GM12878 (cell line): ENCODE measurements at regions not wholly inside any gene's neighbourhood (a gene's known extent, or its start where the extent isn't known, plus 50 kb on each side); places are given as distances from the start of the nearest gene placed in this dataset.
"Not testable (repeated sequence)": the region's sequence is repeated elsewhere in the genome, so short reads cannot be mapped to it uniquely, and the experiment has no call there.

ENCODE experiments used
- ATAC-seq: fragments of 200-7000 bp; cut with Tn5 transposase; 3 replicates; pipeline ENCODE4 v1.9.1; 2020; ENCODE audit warnings: mild to moderate bottlenecking, moderate library complexity
- BruUV-seq: library from RNA; stranded (reverse); fragments of 400-500 nt; replicated peaks from 2 replicates; lab custom pipeline; 2021; lab: Mats Ljungman, UMichigan
- CTCF ChIA-PET: fragments of 300-600 bp; sonication (Branson Sonifier 250); formaldehyde crosslinking; extraction: SDS; loops from one replicate; lab custom pipeline; 2021; ENCODE audit warnings: inconsistent platforms; lab: Yijun Ruan, JAX
- POLR2A ChIA-PET: fragments of 350-600 bp; formaldehyde crosslinking; extraction: SDS; loops from one replicate; lab custom pipeline; 2021; ENCODE audit warnings: inconsistent platforms; lab: Charles Lee
- RAD21 ChIA-PET: fragments of 300-600 bp; sonication (Branson Sonifier 250); formaldehyde crosslinking; loops from one replicate; lab custom pipeline; 2023; ENCODE audit warnings: antibody characterized with exemption; ENCODE audit not compliant: unreplicated experiment; lab: Charles Lee
- SMC1A ChIA-PET: fragments of 300-600 bp; sonication (Branson Sonifier 250); formaldehyde crosslinking; loops from one replicate; lab custom pipeline; 2023; ENCODE audit not compliant: unreplicated experiment, uncharacterized antibody; lab: Charles Lee
- DNase-seq: peaks from one replicate; pipeline ENCODE4 v3.0.0-alpha.2; 2011; ENCODE audit warnings: low read depth, low spot score
- FAIRE-seq: peaks from 3 replicates; lab custom pipeline; 2011; peaks lifted over from hg19 to GRCh38; lab: Jason Lieb, UNC
- H2AFZ ChIP-seq: 2 replicates; pipeline ENCODE4 v1.6.0; 2011; ENCODE audit warnings: low read depth, low read length, control low read depth; ENCODE audit not compliant: control insufficient read depth
- H3K27ac ChIP-seq: 2 replicates; pipeline ENCODE4 v1.5.1; 2011; ENCODE audit warnings: control low read depth; ENCODE audit not compliant: control insufficient read depth, insufficient read depth
- H3K27me3 ChIP-seq, 2 experiments: replicated peaks in 1 of 2; 2 replicates each; pipeline versions ENCODE4 v1.6.0 to v1.6.1; 2011; ENCODE audit warnings: low read length in 1 of 2; ENCODE audit not compliant: control insufficient read depth in 2 of 2, insufficient read depth in 2 of 2
- H3K36me3 ChIP-seq, 2 experiments: 2 replicates each; pipeline ENCODE4 v1.5.1; 2011; ENCODE audit warnings: low read length in 1 of 2; ENCODE audit not compliant: control insufficient read depth in 2 of 2, insufficient read depth in 2 of 2
- H3K4me1 ChIP-seq: 2 replicates; pipeline ENCODE4 v1.6.1; 2011; ENCODE audit warnings: mild to moderate bottlenecking, low read length, moderate library complexity, mixed read lengths; ENCODE audit not compliant: control insufficient read depth, insufficient read depth
- H3K4me2 ChIP-seq: 2 replicates; pipeline ENCODE4 v1.6.0; 2011; ENCODE audit warnings: control low read depth; ENCODE audit not compliant: control insufficient read depth, insufficient read depth
- H3K4me3 ChIP-seq: fragments of 200-600 bp; sonication (generic); 2 replicates; pipeline ENCODE4 v1.5.1; 2016
- H3K79me2 ChIP-seq: 2 replicates; pipeline ENCODE4 v1.6.0; 2011; ENCODE audit warnings: low read length; ENCODE audit not compliant: control insufficient read depth, insufficient read depth
- H3K9ac ChIP-seq: 2 replicates; pipeline ENCODE4 v1.8.0; 2011; ENCODE audit warnings: low read length, control low read depth, mixed read lengths; ENCODE audit not compliant: control insufficient read depth, insufficient read depth
- H3K9me3 ChIP-seq: replicated peaks from 3 replicates; pipeline ENCODE4 v1.5.1; 2011; ENCODE audit warnings: mild to moderate bottlenecking, low read length; ENCODE audit not compliant: control insufficient read depth, insufficient read depth
- H4K20me1 ChIP-seq: 2 replicates; pipeline ENCODE4 v1.6.0; 2011; ENCODE audit not compliant: control insufficient read depth, insufficient read depth
- CHD2 ChIP-seq: IDR thresholded peaks from 2 replicates; pipeline ENCODE4 v1.6.1; 2011; ENCODE audit warnings: low read depth, low read length, improper control_type of control experiment, borderline replicate concordance
- FOXK2 ChIP-seq: fragments of 450-650 bp; IDR thresholded peaks from 2 replicates; pipeline ENCODE4 v1.6.1; 2017; ENCODE audit warnings: mild to moderate bottlenecking, moderate library complexity
- FOXM1 ChIP-seq: IDR thresholded peaks from 2 replicates; pipeline ENCODE4 v1.6.1; 2012; ENCODE audit warnings: low read depth, mild to moderate bottlenecking, inconsistent platforms, low read length, moderate library complexity
- IRF4 ChIP-seq: IDR thresholded peaks from 2 replicates; pipeline ENCODE4 v1.6.1; 2011; ENCODE audit warnings: low read depth, low read length
- MAX ChIP-seq: IDR thresholded peaks from 2 replicates; pipeline ENCODE4 v1.6.1; 2012; ENCODE audit warnings: low read depth, low read length, improper control_type of control experiment
- NFXL1 ChIP-seq: fragments of 450-650 bp; IDR thresholded peaks from 2 replicates; pipeline ENCODE4 v1.6.1; 2017; ENCODE audit warnings: antibody characterized with exemption, mild to moderate bottlenecking, borderline replicate concordance
- SIX5 ChIP-seq: IDR thresholded peaks from 2 replicates; pipeline ENCODE4 v1.6.1; 2011; ENCODE audit warnings: mild to moderate bottlenecking, low read depth, low read length, moderate library complexity; ENCODE audit not compliant: severe bottlenecking
- STAT3 ChIP-seq: IDR thresholded peaks from 2 replicates; pipeline ENCODE4 v1.6.1; 2011; ENCODE audit warnings: low read depth, low read length, improper control_type of control experiment
- WGBS: methylation state at CpG from one replicate; pipeline ENCODE4 v1.1.6; 2016; ENCODE audit warnings: low lambda C conversion rate; ENCODE audit not compliant: insufficient replicate concordance, insufficient coverage; ENCODE audit errors: missing lambda C conversion rate; 5-methylcytosine and 5-hydroxymethylcytosine counted together
- in situ Hi-C: fragments of 300-500 bp; cut with MboI; formaldehyde crosslinking; loops from 9 replicates; pipeline ENCODE4 v1.14.3; 2018; ENCODE audit warnings: mixed read lengths
- intact Hi-C: fragments of 100-400 bp; cut with micrococcal nuclease; formaldehyde crosslinking; loops from one replicate; pipeline ENCODE4 v1.14.2; 2022; ENCODE audit not compliant: unreplicated experiment
- TF ChIP-seq, protein P1 (sequence below): fragments of 450-650 bp; IDR thresholded peaks from 2 replicates; pipeline ENCODE4 v1.6.1; 2017; ENCODE audit warnings: borderline replicate concordance
- TF ChIP-seq, protein P2 (sequence below): IDR thresholded peaks from 2 replicates; pipeline ENCODE4 v1.6.1; 2011; ENCODE audit warnings: low read depth, low read length, improper control_type of control experiment, borderline replicate concordance

- Histone ChIP-seq H3K4me1 (no peaks in the 10 kb centered on the region), H3K36me3 (no peaks in the 10 kb centered on the region), H3K27me3 (no peaks in the 10 kb centered on the region; a peak in 1 of 4 replicates), H3K9me3 (no peaks in the 10 kb centered on the region), H3K79me2 (no peaks in the 10 kb centered on the region), H3K4me3 (peak overlapping the region; percentile 58; the same call in 1 of the 2 replicates), H3K27ac (no peak overlapping the region), H4K20me1 (no peaks in the 10 kb centered on the region), H3K9ac (no peak overlapping the region), H2AFZ (peak overlapping the region; percentile 53), H3K4me2 (peak overlapping the region; percentile 71)
- ATAC-seq: peak; percentile 46
- in situ Hi-C loops (no loop called here), intact Hi-C loops (no loop called here)
- ChIA-PET SMC1A (no interaction called here), RAD21 (no interaction called here), CTCF (interaction anchor here (0.5 to 1.0 kb wide), 5 partner anchors 140 to 528 kb away, joined by 3 to 4 read pairs (median 3); no protein-coding TSS in a partner anchor), POLR2A (no interaction called here)
- DNase-seq: no peak
- no peak for FAIRE-seq
- BruUV-seq: no TSS peak
- 43% methylated on average over 78 of the region's 87 CpGs for WGBS
- TF ChIP-seq, protein P1, sequence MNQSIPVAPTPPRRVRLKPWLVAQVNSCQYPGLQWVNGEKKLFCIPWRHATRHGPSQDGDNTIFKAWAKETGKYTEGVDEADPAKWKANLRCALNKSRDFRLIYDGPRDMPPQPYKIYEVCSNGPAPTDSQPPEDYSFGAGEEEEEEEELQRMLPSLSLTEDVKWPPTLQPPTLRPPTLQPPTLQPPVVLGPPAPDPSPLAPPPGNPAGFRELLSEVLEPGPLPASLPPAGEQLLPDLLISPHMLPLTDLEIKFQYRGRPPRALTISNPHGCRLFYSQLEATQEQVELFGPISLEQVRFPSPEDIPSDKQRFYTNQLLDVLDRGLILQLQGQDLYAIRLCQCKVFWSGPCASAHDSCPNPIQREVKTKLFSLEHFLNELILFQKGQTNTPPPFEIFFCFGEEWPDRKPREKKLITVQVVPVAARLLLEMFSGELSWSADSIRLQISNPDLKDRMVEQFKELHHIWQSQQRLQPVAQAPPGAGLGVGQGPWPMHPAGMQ: no peak
- TF ChIP-seq CHD2 (no peak), MAX (no peak), FOXK2 (no peak), STAT3 (no peak), NFXL1 (no peak), FOXM1 (no peak), IRF4 (no peak), SIX5 (no peak)
- TF ChIP-seq, protein P2, sequence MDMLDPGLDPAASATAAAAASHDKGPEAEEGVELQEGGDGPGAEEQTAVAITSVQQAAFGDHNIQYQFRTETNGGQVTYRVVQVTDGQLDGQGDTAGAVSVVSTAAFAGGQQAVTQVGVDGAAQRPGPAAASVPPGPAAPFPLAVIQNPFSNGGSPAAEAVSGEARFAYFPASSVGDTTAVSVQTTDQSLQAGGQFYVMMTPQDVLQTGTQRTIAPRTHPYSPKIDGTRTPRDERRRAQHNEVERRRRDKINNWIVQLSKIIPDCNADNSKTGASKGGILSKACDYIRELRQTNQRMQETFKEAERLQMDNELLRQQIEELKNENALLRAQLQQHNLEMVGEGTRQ: no peak
Observed at GRCh38 chr12:65742018-65743010, 82.0 kb upstream of the HMGA2 start.

DNA sequence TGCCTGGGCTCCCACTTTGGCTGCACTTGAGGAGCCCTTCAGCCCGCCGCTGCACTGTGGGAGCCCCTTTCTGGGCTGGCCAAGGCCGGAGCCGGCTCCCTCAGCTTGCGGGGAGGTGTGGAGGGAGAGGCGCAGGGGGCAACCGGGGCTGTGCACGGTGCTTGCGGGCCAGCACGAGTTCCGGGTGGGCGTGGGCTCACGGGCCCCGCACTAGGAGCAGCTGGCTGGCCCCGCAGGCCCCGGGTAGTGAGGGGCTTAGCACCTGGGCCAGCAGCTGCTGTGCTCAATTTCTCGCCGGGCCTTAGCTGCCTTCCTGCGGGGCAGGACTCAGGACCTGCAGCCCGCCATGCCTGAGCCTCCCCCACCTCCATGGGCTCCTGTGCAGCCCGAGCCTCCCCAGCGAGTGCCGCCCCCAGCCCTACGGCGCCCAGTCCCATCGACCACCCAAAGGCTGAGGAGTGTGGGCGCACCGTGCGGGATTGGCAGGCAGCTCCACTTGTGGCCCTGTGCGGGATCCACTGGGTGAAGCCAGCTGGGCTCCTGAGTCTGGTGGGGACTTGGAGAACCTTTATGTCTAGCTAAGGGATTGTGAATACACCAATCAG, 79.9 kb upstream of the HMGA2 start:
- H2AFZ ChIP-seq, RAD21 ChIA-PET, H3K4me2 ChIP-seq, H4K20me1 ChIP-seq, in situ Hi-C loops, H3K79me2 ChIP-seq, H3K4me3 ChIP-seq, H3K4me1 ChIP-seq, FAIRE-seq, POLR2A ChIA-PET, ATAC-seq, DNase-seq, BruUV-seq, H3K27ac ChIP-seq, H3K36me3 ChIP-seq, CTCF ChIA-PET, H3K27me3 ChIP-seq, H3K9ac ChIP-seq, H3K9me3 ChIP-seq, intact Hi-C loops: not testable (repeated sequence)
- SMC1A ChIA-PET: interaction anchor here (1.1 kb wide), 1 partner anchor 24 kb away, joined by 3 read pairs; no protein-coding TSS in a partner anchor
- WGBS: 78% methylated on average over 17 of the region's 30 CpGs
